A673 (cell line): ENCODE measurements at regions not wholly inside any gene's neighbourhood (a gene's known extent, or its start where the extent isn't known, plus 50 kb on each side); places are given as distances from the start of the nearest gene placed in this dataset.

Experiments
- BruUV-seq: library from RNA; stranded (reverse); fragments of 400-500 nt; replicated peaks from 2 replicates; lab custom pipeline; 2021; lab: Mats Ljungman, UMichigan
- CTCF ChIA-PET: fragments of 300-600 bp; sonication (Branson Sonifier 250); formaldehyde crosslinking; loops from one replicate; lab custom pipeline; 2022; ENCODE audit warnings: antibody characterized with exemption; lab: Charles Lee
- POLR2A ChIA-PET: fragments of 300-600 bp; sonication (Branson Sonifier 250); formaldehyde crosslinking; loops from one replicate; lab custom pipeline; 2022; ENCODE audit warnings: antibody characterized with exemption; ENCODE audit not compliant: low non-redundant PET; lab: Charles Lee
- DNase-seq: peaks from one replicate; pipeline ENCODE4 v3.0.0-alpha.2; 2015; ENCODE audit warnings: low spot score
- H3K27ac ChIP-seq: fragments of 200-600 bp; sonication (generic); 2 replicates; pipeline ENCODE4 v1.5.1; 2016; ENCODE audit warnings: mixed run types, low read depth, mild to moderate bottlenecking, mixed read lengths, antibody characterized with exemption, low read length; ENCODE audit not compliant: poor library complexity, severe bottlenecking
- H3K27me3 ChIP-seq: fragments of 200-600 bp; sonication (generic); replicated peaks from 2 replicates; pipeline ENCODE4 v1.6.1; 2017; ENCODE audit warnings: mixed run types, low read depth, mild to moderate bottlenecking, mixed read lengths, antibody characterized with exemption, low read length; ENCODE audit not compliant: insufficient read depth, poor library complexity
- H3K36me3 ChIP-seq: fragments of 200-600 bp; sonication (generic); 2 replicates; pipeline ENCODE4 v1.6.1; 2016; ENCODE audit warnings: mixed run types, mild to moderate bottlenecking, mixed read lengths, antibody characterized with exemption, low read length; ENCODE audit not compliant: insufficient read depth, poor library complexity, severe bottlenecking
- H3K4me1 ChIP-seq: fragments of 200-600 bp; sonication (generic); 2 replicates; pipeline ENCODE4 v1.6.1; 2017; ENCODE audit warnings: mixed run types, mild to moderate bottlenecking, mixed read lengths, antibody characterized with exemption, low read length; ENCODE audit not compliant: insufficient read depth, poor library complexity, severe bottlenecking
- H3K4me3 ChIP-seq: fragments of 200-600 bp; sonication (generic); 2 replicates; pipeline ENCODE4 v1.5.1; 2016; ENCODE audit warnings: low read depth, mixed run types, mild to moderate bottlenecking, mixed read lengths, low read length; ENCODE audit not compliant: poor library complexity, severe bottlenecking
- H3K9me3 ChIP-seq: fragments of 200-600 bp; sonication (generic); 2 replicates; pipeline ENCODE4 v1.6.1; 2016; ENCODE audit warnings: mixed run types, low read depth, mild to moderate bottlenecking, mixed read lengths, antibody characterized with exemption, low read length; ENCODE audit not compliant: poor library complexity, severe bottlenecking
- EZH2 ChIP-seq: fragments of 200-600 bp; sonication (generic); IDR thresholded peaks from 2 replicates; pipeline ENCODE4 v1.6.1; 2017; ENCODE audit warnings: borderline replicate concordance, low read depth, mild to moderate bottlenecking, mixed read lengths, antibody characterized with exemption, low read length; ENCODE audit not compliant: poor library complexity, severe bottlenecking
- intact Hi-C: fragments of 100-400 bp; cut with micrococcal nuclease; formaldehyde crosslinking; loops from one replicate; pipeline ENCODE4 v1.10.0; 2022; ENCODE audit not compliant: unreplicated experiment
- TF ChIP-seq, protein P1 (sequence below): fragments of 300-800, 200-600 bp; sonication (generic); conservative IDR thresholded peaks from 2 replicates; pipeline ENCODE4 v1.5.1; 2017; ENCODE audit warnings: low read depth, mild to moderate bottlenecking, antibody characterized with exemption, low read length, moderate library complexity, mixed read lengths

DNA sequence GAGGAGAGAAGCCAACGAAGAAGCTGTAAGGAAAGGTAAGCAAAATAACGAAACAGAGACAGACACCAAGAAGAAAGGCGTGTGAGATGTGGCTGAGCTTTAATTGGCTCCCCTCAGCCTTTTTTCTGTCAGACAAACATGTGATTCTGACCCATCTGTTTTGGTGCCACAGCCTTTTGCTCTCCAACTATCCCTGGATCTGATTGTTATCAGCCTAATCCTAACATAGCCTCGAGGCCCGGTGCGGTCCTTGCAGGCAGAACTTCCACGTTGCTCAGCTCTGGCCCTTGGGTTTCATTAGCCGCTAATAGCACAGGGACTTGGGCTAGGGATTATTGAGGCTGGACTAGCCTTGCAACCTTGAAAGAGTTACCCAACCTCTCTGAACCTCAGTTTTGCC is 57.9 kb upstream of the CACNA2D3 start:
- POLR2A ChIA-PET: no interaction called here
- no peak for DNase-seq
- no peaks in the 10 kb centered on the region for H3K4me1 ChIP-seq
- no peak overlapping the region for H3K27ac ChIP-seq
- H3K36me3 ChIP-seq: no peaks in the 10 kb centered on the region
- no peak overlapping the region for H3K4me3 ChIP-seq
- BruUV-seq: no TSS peak
- TF ChIP-seq EZH2: no peak
- TF ChIP-seq, protein P1, sequence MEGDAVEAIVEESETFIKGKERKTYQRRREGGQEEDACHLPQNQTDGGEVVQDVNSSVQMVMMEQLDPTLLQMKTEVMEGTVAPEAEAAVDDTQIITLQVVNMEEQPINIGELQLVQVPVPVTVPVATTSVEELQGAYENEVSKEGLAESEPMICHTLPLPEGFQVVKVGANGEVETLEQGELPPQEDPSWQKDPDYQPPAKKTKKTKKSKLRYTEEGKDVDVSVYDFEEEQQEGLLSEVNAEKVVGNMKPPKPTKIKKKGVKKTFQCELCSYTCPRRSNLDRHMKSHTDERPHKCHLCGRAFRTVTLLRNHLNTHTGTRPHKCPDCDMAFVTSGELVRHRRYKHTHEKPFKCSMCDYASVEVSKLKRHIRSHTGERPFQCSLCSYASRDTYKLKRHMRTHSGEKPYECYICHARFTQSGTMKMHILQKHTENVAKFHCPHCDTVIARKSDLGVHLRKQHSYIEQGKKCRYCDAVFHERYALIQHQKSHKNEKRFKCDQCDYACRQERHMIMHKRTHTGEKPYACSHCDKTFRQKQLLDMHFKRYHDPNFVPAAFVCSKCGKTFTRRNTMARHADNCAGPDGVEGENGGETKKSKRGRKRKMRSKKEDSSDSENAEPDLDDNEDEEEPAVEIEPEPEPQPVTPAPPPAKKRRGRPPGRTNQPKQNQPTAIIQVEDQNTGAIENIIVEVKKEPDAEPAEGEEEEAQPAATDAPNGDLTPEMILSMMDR: no peak
- no peaks in the 10 kb centered on the region for H3K9me3 ChIP-seq
- CTCF ChIA-PET: no interaction called here
- intact Hi-C loops: no loop called here
- no peaks in the 10 kb centered on the region for H3K27me3 ChIP-seq

DNA sequence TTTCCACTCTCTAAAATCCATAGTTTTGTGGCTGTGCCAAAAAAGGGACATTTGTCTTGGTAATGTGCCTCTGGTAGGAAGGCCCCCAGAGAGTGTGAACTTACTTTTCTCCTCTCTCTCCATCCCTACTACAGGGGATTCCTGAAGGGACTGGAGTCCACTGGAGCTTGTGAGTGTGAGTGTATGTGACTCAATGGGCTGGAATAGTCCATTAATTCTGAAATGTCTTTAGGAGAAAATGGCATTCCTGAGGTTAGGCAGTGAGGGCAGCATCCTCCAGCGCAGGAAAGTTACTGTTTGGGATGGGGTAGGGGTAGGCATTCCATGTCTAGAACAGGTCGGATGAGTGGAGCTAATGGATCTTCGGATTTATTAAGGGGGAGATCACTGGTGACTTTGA is 59.8 kb upstream of the CACNA2D3 start:
- Histone ChIP-seq H3K9me3 (no peaks in the 10 kb centered on the region), H3K36me3 (no peaks in the 10 kb centered on the region), H3K4me1 (no peaks in the 10 kb centered on the region), H3K4me3 (no peak overlapping the region), H3K27ac (no peak overlapping the region), H3K27me3 (no peaks in the 10 kb centered on the region)
- intact Hi-C loops: no loop called here
- CTCF ChIA-PET: no interaction called here
- BruUV-seq: no TSS peak
- no peak for TF ChIP-seq EZH2
- TF ChIP-seq, protein P1: no peak
- no peak for DNase-seq
- POLR2A ChIA-PET: no interaction called here

DNA sequence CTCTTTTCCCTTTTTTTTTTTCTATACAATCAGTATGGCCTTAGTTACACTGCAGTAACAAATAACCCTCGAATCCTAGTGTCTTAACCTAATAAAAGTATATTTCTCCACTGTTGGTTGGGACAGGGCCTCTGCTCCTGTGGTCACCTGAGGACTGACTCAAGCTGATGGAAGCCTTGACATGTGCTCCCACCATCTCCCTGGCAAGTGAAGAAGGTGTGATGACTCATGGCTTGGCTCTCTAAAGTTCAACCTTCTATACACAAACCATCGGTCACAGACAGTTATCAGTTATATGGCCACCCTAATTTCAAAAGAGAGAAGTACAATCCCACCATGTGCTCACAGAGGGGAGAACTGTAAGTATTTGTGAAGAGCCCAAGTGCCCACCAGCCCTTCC is 65.8 kb upstream of the CACNA2D3 start:
- POLR2A ChIA-PET: no interaction called here
- no peaks in the 10 kb centered on the region for H3K4me1 ChIP-seq
- no peak for DNase-seq
- no TSS peak for BruUV-seq
- CTCF ChIA-PET: no interaction called here
- H3K27me3 ChIP-seq: no peaks in the 10 kb centered on the region
- H3K27ac ChIP-seq: no peak overlapping the region
- H3K36me3 ChIP-seq: no peaks in the 10 kb centered on the region
- no peak overlapping the region for H3K4me3 ChIP-seq
- TF ChIP-seq, protein P1: no peak
- no peak for TF ChIP-seq EZH2
- intact Hi-C loops: no loop called here
- no peaks in the 10 kb centered on the region for H3K9me3 ChIP-seq
